Effector memory CD8-positive, alpha-beta T cell (primary cell): ENCODE measurements at regions not wholly inside any gene's neighbourhood (a gene's known extent, or its start where the extent isn't known, plus 50 kb on each side); places are given as distances from the start of the nearest gene placed in this dataset.

Experiments
- ATAC-seq: fragments of 150-1000 bp; cut with Tn5 transposase; replicated peaks from 2 replicates; pipeline ENCODE4 v1.10.0; 2021; ENCODE audit warnings: mild to moderate bottlenecking, moderate library complexity
- DNase-seq, 3 experiments: peaks; one replicate each; pipeline ENCODE4 v3.0.0; 2021
- H3K27ac Mint-ChIP-seq, 2 donors: one replicate each; pipeline ENCODE4 v1.8.0; 2022; ENCODE audit warnings: mild to moderate bottlenecking in 2 of 2, mixed read lengths in 2 of 2, moderate library complexity in 2 of 2
- H3K27me3 Mint-ChIP-seq, 2 donors: one replicate each; pipeline ENCODE4 v1.8.0; 2022; ENCODE audit warnings: mixed read lengths in 2 of 2
- H3K36me3 Mint-ChIP-seq: one replicate; pipeline ENCODE4 v1.8.0; 2022; ENCODE audit warnings: mild to moderate bottlenecking, moderate library complexity, mixed read lengths; ENCODE audit not compliant: insufficient read depth
- H3K4me1 Mint-ChIP-seq, 2 donors: one replicate each; pipeline ENCODE4 v1.8.0; 2022; ENCODE audit warnings: low read depth in 2 of 2, mixed read lengths in 2 of 2
- H3K4me3 Mint-ChIP-seq, 2 donors: one replicate each; pipeline ENCODE4 v1.8.0; 2022; ENCODE audit warnings: mild to moderate bottlenecking in 2 of 2, mixed read lengths in 2 of 2, moderate library complexity in 2 of 2
- H3K9me3 Mint-ChIP-seq, 2 donors: one replicate each; pipeline ENCODE4 v1.8.0; 2022; ENCODE audit warnings: mixed read lengths in 2 of 2

DNA sequence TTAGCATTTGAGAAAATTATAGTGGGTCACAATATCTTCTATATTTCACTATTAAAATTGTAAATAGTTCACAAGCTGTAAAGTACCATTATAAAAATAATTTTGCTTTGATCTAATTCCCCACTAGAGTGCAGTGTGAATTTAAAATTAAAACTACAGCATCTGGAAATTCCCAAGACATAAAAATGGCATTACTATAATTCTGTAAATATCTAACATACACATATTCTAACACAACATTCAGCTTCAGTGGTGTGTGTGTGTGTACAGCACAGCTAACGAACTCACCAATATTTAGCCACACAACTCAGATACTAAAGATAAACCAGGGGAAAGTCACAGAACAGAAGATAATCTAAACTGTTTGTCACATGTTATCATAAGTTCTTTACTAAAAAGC is 424.9 kb upstream of the ZNF385D start:
- Mint-ChIP-seq H3K9me3 (peaks cover 2 to 8% of the 10 kb centered on the region in 2 donors), H3K27me3 (no peaks in the 10 kb centered on the region), H3K36me3 (no peaks in the 10 kb centered on the region), H3K4me1 (no peaks in the 10 kb centered on the region), H3K4me3 (no peak overlapping the region), H3K27ac (no peak overlapping the region)
- ATAC-seq (no peak), DNase-seq (no peak)

DNA sequence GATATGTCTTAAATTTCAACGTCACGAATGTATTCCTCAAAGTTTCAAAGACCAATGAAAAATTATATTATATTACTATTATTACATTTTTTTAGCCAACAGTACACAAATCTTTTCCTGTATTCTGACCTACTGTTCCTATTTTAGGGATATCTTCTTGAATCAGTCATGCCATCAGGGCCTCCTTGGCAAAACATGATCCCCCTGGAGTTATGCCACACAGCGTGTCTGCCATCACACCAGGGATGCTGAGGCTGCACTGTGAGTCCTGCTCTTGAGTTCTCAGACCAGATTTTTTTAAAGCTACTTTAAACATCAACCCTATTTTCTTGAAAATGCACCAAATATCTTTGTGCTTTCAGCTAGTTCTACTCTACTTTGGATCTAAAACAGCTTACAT is 425.9 kb upstream of the ZNF385D start:
- no peak for DNase-seq
- ATAC-seq: no peak
- no peaks in the 10 kb centered on the region for H3K27me3 Mint-ChIP-seq
- no peak overlapping the region for H3K27ac Mint-ChIP-seq
- H3K9me3 Mint-ChIP-seq: peaks cover 2 to 8% of the 10 kb centered on the region in 2 donors
- H3K36me3 Mint-ChIP-seq: no peaks in the 10 kb centered on the region
- H3K4me1 Mint-ChIP-seq: no peaks in the 10 kb centered on the region
- H3K4me3 Mint-ChIP-seq: no peak overlapping the region

DNA sequence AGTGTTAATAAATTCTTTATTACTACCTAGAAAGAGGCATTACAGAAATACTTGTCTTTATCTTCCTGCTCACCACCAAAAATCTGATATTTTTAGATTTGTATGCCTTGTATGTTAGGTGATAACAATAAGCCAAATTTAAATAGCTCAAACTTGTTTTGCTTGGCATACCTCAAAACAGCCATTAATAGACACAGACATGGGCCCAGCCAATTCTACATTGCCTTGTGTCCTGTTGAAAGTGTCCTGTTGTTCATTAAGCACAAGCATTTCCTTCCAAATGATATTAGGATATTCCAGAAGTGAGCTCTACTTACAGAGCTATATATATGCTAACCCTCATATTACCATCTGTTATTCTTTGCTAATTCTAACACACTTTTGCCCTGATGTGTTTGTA is 438.6 kb upstream of the ZNF385D start:
- H3K4me1 Mint-ChIP-seq: no peaks in the 10 kb centered on the region
- H3K4me3 Mint-ChIP-seq: no peak overlapping the region
- DNase-seq (no peak), ATAC-seq (no peak)
- H3K36me3 Mint-ChIP-seq: no peaks in the 10 kb centered on the region
- peaks cover 0 to 9% of the 10 kb centered on the region in 2 donors for H3K9me3 Mint-ChIP-seq
- no peaks in the 10 kb centered on the region for H3K27me3 Mint-ChIP-seq
- H3K27ac Mint-ChIP-seq: no peak overlapping the region

DNA sequence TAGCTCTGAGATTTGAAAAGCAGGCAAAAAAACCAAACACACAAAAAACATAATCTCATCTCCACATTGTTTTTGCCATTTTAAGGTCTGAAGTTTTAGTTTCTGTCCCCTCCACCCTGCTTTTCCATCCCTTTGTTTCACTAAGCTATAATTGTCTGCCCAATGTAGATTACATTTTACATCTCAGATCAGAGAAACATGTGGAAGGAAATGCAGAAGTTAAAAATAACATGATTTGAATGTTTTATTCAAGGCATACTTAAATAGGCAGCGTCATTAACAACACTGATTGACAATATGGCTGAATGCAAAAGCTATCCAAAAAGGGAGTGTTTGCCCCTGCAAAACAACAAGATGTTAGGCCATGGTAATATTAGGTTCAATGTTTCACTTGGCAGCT is 448.1 kb upstream of the ZNF385D start:
- H3K36me3 Mint-ChIP-seq: peaks cover 4% of the 10 kb centered on the region
- no peak overlapping the region for H3K27ac Mint-ChIP-seq
- H3K27me3 Mint-ChIP-seq: no peaks in the 10 kb centered on the region
- peaks cover 8 to 15% of the 10 kb centered on the region in 2 donors for H3K9me3 Mint-ChIP-seq
- DNase-seq (no peak), ATAC-seq (no peak)
- H3K4me3 Mint-ChIP-seq: no peak overlapping the region
- no peaks in the 10 kb centered on the region for H3K4me1 Mint-ChIP-seq

DNA sequence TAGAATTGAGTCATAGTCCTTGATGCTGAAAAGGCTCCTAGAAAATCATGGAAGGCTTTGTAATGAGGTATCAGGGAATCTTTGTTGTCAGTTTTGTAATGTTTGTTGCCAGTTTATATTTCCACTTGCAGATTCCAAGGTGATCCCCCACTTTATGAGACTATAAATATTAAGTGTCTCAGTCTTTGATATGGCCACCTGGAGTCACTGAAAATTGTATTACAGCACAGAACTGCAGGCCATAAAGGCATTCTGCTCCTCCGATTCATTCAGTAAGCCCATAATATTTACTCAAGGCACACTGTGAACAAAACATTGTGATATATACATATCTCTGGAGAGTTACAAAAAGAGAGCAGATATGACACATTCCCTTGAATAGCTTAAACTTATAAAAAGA is 457.8 kb upstream of the ZNF385D start:
- H3K4me3 Mint-ChIP-seq: no peak overlapping the region
- no peak for ATAC-seq
- no peak for DNase-seq
- no peaks in the 10 kb centered on the region for H3K36me3 Mint-ChIP-seq
- H3K9me3 Mint-ChIP-seq: peaks cover 4 to 30% of the 10 kb centered on the region in 2 donors
- no peaks in the 10 kb centered on the region for H3K4me1 Mint-ChIP-seq
- H3K27ac Mint-ChIP-seq: no peak overlapping the region
- no peaks in the 10 kb centered on the region for H3K27me3 Mint-ChIP-seq

DNA sequence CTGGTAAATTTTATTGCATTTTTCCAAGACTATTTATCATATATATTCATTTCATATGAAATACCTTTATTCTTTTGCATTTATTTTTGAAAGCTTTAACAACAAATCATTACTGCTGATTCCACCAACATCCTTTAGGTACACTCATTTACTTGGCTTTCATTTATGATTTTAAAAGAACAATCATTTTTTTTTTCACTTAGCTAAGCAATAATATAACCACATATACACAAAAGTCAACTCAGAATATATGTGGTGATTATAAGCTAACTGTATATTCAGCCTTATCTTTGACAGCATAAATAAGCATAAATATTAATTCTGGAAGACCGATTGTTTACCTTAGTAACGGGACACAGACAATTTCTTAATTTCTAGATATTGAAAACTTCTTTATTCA is 458.6 kb upstream of the ZNF385D start:
- H3K4me1 Mint-ChIP-seq: no peaks in the 10 kb centered on the region
- H3K36me3 Mint-ChIP-seq: no peaks in the 10 kb centered on the region
- H3K27me3 Mint-ChIP-seq: no peaks in the 10 kb centered on the region
- ATAC-seq: no peak
- no peak overlapping the region for H3K4me3 Mint-ChIP-seq
- H3K27ac Mint-ChIP-seq: no peak overlapping the region
- no peak for DNase-seq
- peaks cover 1 to 23% of the 10 kb centered on the region in 2 donors for H3K9me3 Mint-ChIP-seq

DNA sequence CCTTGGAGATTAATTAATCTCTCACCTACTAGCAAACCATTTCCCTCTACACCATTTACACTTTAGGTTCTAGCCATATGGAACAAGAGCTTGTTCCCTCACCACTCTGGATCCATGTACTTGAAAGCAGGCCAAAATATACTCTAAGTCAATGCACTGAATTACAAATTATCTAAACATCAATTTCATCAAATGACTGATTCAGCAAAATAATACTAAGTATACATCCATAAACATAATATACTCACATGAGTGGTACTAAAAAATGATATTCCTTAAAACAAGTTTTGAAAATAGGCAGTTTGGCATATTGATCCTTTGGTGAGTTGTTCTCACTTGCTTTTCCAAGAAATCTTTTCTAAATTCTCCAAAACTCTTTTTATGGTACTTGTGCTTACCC is 459.7 kb upstream of the ZNF385D start:
- DNase-seq (no peak), ATAC-seq (no peak)
- Mint-ChIP-seq H3K9me3 (peaks cover 3 to 19% of the 10 kb centered on the region in 2 donors), H3K27ac (no peak overlapping the region), H3K36me3 (no peaks in the 10 kb centered on the region), H3K4me1 (no peaks in the 10 kb centered on the region), H3K27me3 (no peaks in the 10 kb centered on the region), H3K4me3 (no peak overlapping the region)

DNA sequence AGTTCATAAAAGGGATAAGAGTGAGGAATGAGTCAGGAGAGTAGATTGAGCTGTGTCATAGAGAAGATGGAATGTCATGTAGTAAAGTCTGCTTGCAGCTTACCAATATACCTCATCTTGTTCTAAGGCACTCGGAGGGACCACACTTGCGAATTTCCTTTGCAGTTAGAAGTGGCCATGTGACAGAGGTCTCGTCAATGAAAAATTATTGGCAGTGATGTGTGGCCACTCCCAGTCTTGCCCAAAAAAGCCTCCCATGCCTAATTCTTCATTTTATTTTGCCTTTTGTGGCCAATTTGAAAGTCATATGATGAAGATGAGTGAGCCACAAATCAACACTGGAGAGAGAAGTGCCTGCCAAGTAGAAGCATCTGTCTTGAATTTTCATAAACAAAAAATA is 465.6 kb upstream of the ZNF385D start:
- Mint-ChIP-seq H3K4me1 (no peaks in the 10 kb centered on the region), H3K4me3 (no peak overlapping the region), H3K27me3 (no peaks in the 10 kb centered on the region), H3K27ac (no peak overlapping the region), H3K36me3 (no peaks in the 10 kb centered on the region), H3K9me3 (peaks cover 3 to 13% of the 10 kb centered on the region in 2 donors)
- ATAC-seq: no peak
- DNase-seq: no peak

DNA sequence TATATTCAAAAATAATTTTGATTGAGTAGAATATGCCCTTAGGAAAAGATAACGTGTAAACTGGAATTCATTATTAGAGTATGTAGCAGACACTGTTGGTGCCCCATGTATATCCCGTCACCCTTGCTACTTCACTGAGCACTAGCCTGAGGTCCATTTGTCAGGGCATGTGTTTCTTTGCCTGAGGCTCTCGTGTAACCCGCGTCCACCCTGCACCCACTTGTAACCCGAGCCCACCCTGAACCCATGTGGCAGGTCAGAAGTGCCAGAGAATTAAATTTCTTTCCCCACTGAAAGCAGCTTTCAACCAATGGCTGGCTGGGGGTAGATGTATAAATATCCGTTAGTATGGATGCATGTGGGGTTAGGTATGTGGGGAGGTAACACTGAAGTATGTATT is 474.2 kb upstream of the ZNF385D start:
- no peaks in the 10 kb centered on the region for H3K36me3 Mint-ChIP-seq
- no peak overlapping the region for H3K27ac Mint-ChIP-seq
- H3K4me1 Mint-ChIP-seq: no peaks in the 10 kb centered on the region
- ATAC-seq: no peak
- H3K4me3 Mint-ChIP-seq: no peak overlapping the region
- DNase-seq: no peak
- no peaks in the 10 kb centered on the region for H3K27me3 Mint-ChIP-seq
- H3K9me3 Mint-ChIP-seq: peaks cover 5 to 12% of the 10 kb centered on the region in 2 donors

DNA sequence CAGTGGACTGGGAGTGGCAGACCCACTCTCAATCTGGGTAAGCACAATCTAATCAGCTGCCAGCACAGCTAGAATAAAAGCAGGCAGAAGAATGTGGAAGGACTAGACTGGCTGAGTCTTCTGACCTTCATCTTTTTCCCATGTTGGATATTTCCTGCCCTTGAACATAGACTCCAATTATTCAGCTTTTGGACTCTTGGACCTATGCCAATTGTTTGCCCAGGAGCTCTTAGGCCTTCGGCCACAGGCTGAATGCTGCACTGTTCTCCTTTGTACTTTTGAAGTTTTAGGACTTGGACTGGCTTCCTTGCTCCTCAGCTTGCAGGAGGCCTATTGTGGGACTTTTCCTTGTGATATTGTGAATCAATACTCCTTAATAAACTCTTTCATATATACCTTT is 477.7 kb upstream of the ZNF385D start:
- ATAC-seq (no peak), DNase-seq (no peak)
- Mint-ChIP-seq H3K27me3 (no peaks in the 10 kb centered on the region), H3K9me3 (peaks cover 15 to 35% of the 10 kb centered on the region in 2 donors), H3K4me1 (no peaks in the 10 kb centered on the region), H3K4me3 (no peak overlapping the region), H3K36me3 (no peaks in the 10 kb centered on the region), H3K27ac (no peak overlapping the region)

DNA sequence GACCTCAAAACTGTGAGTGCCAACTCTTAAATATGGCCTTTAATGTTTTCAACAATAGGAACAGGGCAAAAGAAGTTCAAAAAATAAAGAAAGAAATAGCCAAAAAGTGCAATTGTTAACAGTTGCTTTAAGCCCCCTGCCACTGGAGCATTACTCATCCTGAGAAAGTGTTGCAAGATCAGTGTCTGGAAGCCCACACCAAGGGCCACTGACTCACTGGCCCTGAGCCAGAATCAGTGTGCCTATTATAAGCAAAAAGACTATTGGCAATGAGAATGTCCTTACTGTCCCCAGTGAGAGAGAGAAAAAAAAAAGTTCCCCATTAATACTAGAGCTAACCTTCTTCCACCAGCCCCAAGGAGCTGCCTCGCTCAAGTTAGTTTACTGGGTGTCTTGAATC is 480.1 kb upstream of the ZNF385D start:
- Mint-ChIP-seq H3K4me1 (no peaks in the 10 kb centered on the region), H3K4me3 (no peak overlapping the region), H3K27ac (no peak overlapping the region), H3K9me3 (peaks cover 17 to 43% of the 10 kb centered on the region in 2 donors), H3K36me3 (no peaks in the 10 kb centered on the region), H3K27me3 (no peaks in the 10 kb centered on the region)
- DNase-seq (no peak), ATAC-seq (no peak)

DNA sequence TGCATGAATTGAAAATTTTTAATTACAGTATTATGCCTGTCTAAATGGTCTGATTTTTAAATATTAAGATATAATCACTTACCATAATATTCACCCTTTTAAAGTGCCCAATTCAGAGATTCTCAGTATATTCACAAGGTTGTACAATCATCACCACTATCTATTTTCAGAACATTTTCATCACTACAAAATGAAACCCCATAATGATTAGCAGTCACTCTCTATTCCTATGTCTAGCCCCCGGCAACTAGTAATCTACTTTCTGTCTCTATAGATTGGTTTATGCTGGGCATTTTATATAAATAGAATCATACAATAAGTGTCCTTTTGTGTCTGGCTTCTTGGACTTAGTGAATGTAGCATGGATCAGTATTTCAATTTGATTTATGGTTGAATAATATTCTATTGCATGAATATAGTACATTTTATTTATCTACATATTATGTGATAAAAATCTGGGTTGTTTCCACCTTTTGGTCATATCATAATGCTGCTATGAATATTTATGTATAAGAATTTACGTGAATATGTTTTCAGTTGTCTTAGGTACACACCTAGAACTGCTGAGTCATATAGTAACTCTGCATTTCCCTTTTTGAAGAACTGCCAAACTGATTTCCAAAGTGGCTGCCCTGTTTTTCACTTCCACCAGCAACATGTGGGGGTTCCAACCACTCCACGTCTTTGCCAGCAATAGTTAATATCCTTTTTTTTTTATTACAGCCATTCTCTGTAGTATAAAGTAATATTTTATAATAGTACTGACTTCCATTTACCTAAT is 485.7 kb upstream of the ZNF385D start:
- no peak overlapping the region for H3K4me3 Mint-ChIP-seq
- no peak for DNase-seq
- H3K27ac Mint-ChIP-seq: no peak overlapping the region

DNA sequence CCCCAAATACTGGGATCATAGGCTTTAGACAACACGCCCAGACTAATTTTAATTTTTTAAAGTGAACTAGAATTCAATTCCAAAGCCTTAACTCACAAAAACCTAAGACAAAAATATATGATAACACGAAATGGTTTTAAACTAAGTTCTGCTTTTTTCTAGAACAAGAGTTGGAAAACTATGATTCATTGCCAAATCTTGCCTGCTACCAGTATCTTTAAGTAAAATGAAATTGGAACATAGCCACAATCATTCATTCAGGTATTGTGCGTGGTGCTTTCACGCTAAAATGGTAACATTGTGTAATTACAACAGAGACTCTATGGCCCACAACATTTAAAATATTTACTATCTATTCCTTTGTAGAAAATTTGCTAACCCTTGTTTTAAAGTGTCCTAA is 488.0 kb upstream of the ZNF385D start:
- DNase-seq (no peak), ATAC-seq (no peak)
- Mint-ChIP-seq H3K4me3 (no peak overlapping the region), H3K36me3 (no peaks in the 10 kb centered on the region), H3K9me3 (peaks cover 12 to 14% of the 10 kb centered on the region in 2 donors), H3K27ac (no peak overlapping the region), H3K4me1 (no peaks in the 10 kb centered on the region), H3K27me3 (no peaks in the 10 kb centered on the region)

More for the DNA sequence above, 485.7 kb upstream of the ZNF385D start:
- no peaks in the 10 kb centered on the region for H3K36me3 Mint-ChIP-seq
- no peak for ATAC-seq
- H3K9me3 Mint-ChIP-seq: peaks cover 15 to 31% of the 10 kb centered on the region in 2 donors
- H3K27me3 Mint-ChIP-seq: no peaks in the 10 kb centered on the region
- H3K4me1 Mint-ChIP-seq: no peaks in the 10 kb centered on the region

DNA sequence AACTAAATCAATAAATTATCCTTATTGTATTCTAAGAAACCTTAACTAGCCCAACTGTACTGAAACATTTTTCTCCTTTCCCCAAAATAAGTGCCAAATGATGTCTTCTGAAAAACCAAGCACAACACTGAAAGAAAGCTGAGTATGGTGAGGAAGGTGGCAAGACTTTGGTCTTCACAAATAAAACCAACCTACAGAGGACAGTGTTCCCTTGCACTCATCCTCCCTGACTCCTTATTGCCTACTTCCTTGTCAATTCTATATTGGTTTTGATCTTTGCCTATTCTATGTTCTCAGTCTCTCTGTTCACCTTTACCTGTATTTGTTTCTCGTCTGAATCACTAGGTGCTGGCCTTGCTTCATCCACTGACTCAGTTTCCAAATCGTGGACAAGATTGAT is 490.1 kb upstream of the ZNF385D start:
- H3K9me3 Mint-ChIP-seq: peaks cover 9 to 12% of the 10 kb centered on the region in 2 donors
- no peaks in the 10 kb centered on the region for H3K36me3 Mint-ChIP-seq

More for the DNA sequence above, 490.1 kb upstream of the ZNF385D start:
- DNase-seq (no peak), ATAC-seq (no peak)
- Mint-ChIP-seq H3K4me1 (no peaks in the 10 kb centered on the region), H3K27me3 (no peaks in the 10 kb centered on the region), H3K27ac (no peak overlapping the region), H3K4me3 (no peak overlapping the region)
